ENCODE measurements at regions not wholly inside any gene's neighbourhood (a gene's known extent, or its start where the extent isn't known, plus 50 kb on each side); places are given as distances from the start of the nearest gene placed in this dataset.

DNA sequence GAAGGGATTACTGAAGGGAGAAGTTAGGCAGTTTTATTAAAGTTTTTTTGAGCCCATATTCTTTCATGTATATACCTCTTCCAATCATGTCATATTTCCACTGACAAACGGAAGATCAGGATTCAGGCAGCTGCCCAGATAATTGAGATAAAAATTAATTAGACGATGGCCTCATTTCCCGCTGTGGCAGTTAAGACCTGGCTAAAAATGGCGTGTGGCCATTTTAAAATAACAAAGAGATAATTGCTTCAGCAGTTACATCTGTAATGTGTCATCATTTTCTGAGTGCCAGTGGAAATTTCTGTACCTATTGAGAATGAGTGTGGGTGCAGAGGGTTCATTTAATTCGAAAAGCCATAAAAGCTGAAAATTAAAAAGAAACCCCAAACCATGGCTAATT, 215.1 kb downstream of the STK31 start:
- Histone ChIP-seq H4K20me1 (ENCODE audit: control insufficient read depth, extremely low read depth, insufficient read depth, low read length) (no peaks in the 10 kb centered on the region), H3K9ac (ENCODE audit: control insufficient read depth, extremely low read depth, insufficient read depth, low read length) (no peak overlapping the region), H3K9me1 (ENCODE audit: control insufficient read depth, extremely low read depth, insufficient read depth, low read length) (no peaks in the 10 kb centered on the region), H3K4me1 (ENCODE audit: control insufficient read depth, extremely low read depth, insufficient read depth, low read length) (no peaks in the 10 kb centered on the region), H3K27ac (ENCODE audit: control insufficient read depth, insufficient read depth, low read length) (no peak overlapping the region), H3K36me3 (ENCODE audit: control insufficient read depth in 2 of 2, extremely low read depth in 1 of 2, insufficient read depth in 2 of 2, low read length in 2 of 2) (no peaks in the 10 kb centered on the region), H3K9me3 (ENCODE audit: control insufficient read depth, low read depth, low read length) (no peaks in the 10 kb centered on the region), H3K4me2 (ENCODE audit: control insufficient read depth, extremely low read depth, insufficient read depth, low read depth, low read length) (no peak overlapping the region), H2AFZ (ENCODE audit: control insufficient read depth, low read length) (no peak overlapping the region), H3K4me3 (ENCODE audit: control insufficient read depth in 2 of 3, extremely low read depth in 1 of 3, insufficient read depth in 2 of 3, low read depth in 1 of 3, low read length in 3 of 3) (no peak overlapping the region), H3K79me2 (ENCODE audit: control insufficient read depth, insufficient read depth, low read length) (no peaks in the 10 kb centered on the region), H3K27me3 (ENCODE audit: control insufficient read depth, extremely low read depth, insufficient read depth, low read length) (peaks cover 3% of the 10 kb centered on the region)
- TF ChIP-seq CTCF (optimal IDR thresholded peaks at IDR 0.05 in 1 of 3, IDR thresholded peaks at IDR 0.05 in 1 of 3, conservative IDR thresholded peaks at IDR 0.05 in 1 of 3; ENCODE audit: extremely low read depth in 1 of 3, insufficient read depth in 2 of 3, low read length in 3 of 3) (no peak), EZH2 (IDR thresholded peaks at IDR 0.05; ENCODE audit: low read length) (no peak)
- DNase-seq (ENCODE audit: low read depth, low spot score) = no peak
- dilution Hi-C loops (cut with MboI; ENCODE audit: extremely low pct_ligation_motif_present, low sequenced_read_pairs) = no loop called here
- no peak for FAIRE-seq

DNA sequence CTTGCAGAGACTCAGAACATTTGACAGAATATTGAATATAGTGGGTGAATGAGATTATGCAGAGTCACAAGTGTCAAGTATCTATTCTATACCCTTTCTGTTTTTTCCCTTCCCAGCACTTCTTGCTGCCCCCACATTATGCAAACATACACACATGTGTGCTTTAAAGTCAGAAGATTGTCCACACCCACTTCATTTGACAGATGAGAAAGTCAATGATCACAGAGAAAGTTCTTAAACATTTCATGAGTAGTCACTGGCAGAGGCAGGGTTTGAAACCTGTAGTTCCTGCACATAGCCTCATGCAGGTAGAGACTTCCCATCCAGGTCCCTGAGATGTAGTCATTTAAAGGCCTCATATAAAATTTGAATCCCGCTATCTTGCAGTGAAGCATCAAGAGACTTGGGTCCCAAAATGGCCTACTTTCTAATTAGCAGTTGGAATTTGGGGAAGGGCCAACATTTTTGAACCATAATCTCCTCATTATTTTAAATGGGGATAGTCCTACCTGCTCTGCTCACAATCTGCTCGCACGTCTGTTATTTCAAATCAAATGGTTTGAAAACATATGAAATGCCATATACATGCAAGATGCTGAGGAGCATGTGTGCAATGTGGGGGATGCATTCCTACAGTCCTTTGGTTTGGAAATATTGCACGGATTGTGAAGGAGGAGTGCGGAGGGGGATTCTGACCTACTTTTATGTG, 217.8 kb downstream of the STK31 start:
- Histone ChIP-seq H3K9ac (ENCODE audit: control insufficient read depth, extremely low read depth, insufficient read depth, low read length) (no peak overlapping the region), H3K79me2 (ENCODE audit: control insufficient read depth, insufficient read depth, low read length) (no peaks in the 10 kb centered on the region), H3K36me3 (ENCODE audit: control insufficient read depth in 2 of 2, extremely low read depth in 1 of 2, insufficient read depth in 2 of 2, low read length in 2 of 2) (no peaks in the 10 kb centered on the region), H3K9me3 (ENCODE audit: control insufficient read depth, low read depth, low read length) (no peaks in the 10 kb centered on the region), H3K4me1 (ENCODE audit: control insufficient read depth, extremely low read depth, insufficient read depth, low read length) (no peaks in the 10 kb centered on the region), H3K27me3 (ENCODE audit: control insufficient read depth, extremely low read depth, insufficient read depth, low read length) (no peaks in the 10 kb centered on the region), H3K27ac (ENCODE audit: control insufficient read depth, insufficient read depth, low read length) (no peak overlapping the region), H3K9me1 (ENCODE audit: control insufficient read depth, extremely low read depth, insufficient read depth, low read length) (no peaks in the 10 kb centered on the region), H3K4me3 (ENCODE audit: control insufficient read depth in 2 of 3, extremely low read depth in 1 of 3, insufficient read depth in 2 of 3, low read depth in 1 of 3, low read length in 3 of 3) (no peak overlapping the region), H2AFZ (ENCODE audit: control insufficient read depth, low read length) (no peak overlapping the region), H3K4me2 (ENCODE audit: control insufficient read depth, extremely low read depth, insufficient read depth, low read depth, low read length) (no peak overlapping the region), H4K20me1 (ENCODE audit: control insufficient read depth, extremely low read depth, insufficient read depth, low read length) (no peaks in the 10 kb centered on the region)
- TF ChIP-seq CTCF (optimal IDR thresholded peaks at IDR 0.05 in 1 of 3, IDR thresholded peaks at IDR 0.05 in 1 of 3, conservative IDR thresholded peaks at IDR 0.05 in 1 of 3; ENCODE audit: extremely low read depth in 1 of 3, insufficient read depth in 2 of 3, low read length in 3 of 3) = no peak
- no peak for TF ChIP-seq EZH2 (IDR thresholded peaks at IDR 0.05; ENCODE audit: low read length)
- DNase-seq (ENCODE audit: low read depth, low spot score) = no peak
- dilution Hi-C loops (cut with MboI; ENCODE audit: extremely low pct_ligation_motif_present, low sequenced_read_pairs) = no loop called here
- FAIRE-seq = no peak
